SK-N-MC (cell line): ENCODE measurements at regions not wholly inside any gene's neighbourhood (a gene's known extent, or its start where the extent isn't known, plus 50 kb on each side); places are given as distances from the start of the nearest gene placed in this dataset.

Source experiments
- EZH2 ChIP-seq: fragments of 200-600 bp; sonication (generic); IDR thresholded peaks from one replicate; pipeline ENCODE4 v1.6.1; 2017; ENCODE audit warnings: antibody characterized with exemption
- POLR2AphosphoS5 ChIP-seq: IDR thresholded peaks from 2 replicates; pipeline ENCODE4 v1.6.1; 2012; ENCODE audit warnings: mild to moderate bottlenecking, low read depth, low read length, borderline replicate concordance

DNA sequence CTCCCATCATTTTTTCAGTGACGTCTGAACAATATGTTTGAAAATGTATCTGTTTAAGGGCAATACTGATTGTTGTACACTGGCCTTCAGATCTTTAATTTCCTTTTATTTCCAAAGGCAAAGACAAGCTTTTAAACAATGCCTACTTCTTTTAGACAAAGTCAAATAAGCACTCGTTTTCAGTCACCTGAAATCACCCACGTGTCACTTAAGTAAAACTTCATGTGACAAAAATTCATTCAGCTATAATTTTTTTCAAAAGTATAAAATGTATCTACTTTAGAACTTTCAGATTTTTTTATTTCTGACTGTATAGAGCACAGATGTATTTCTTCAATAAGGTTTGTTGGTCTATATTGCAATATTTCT, 113.5 kb upstream of the BEND6 start:
- TF ChIP-seq POLR2AphosphoS5 (no peak), EZH2 (no peak)
